OCI-LY1 (cell line): ENCODE measurements at regions not wholly inside any gene's neighbourhood (a gene's known extent, or its start where the extent isn't known, plus 50 kb on each side); places are given as distances from the start of the nearest gene placed in this dataset.

ENCODE experiments used
- H2AFZ ChIP-seq: fragments of 200-600 bp; sonication (generic), shearing (Covaris generic); 2 replicates; pipeline ENCODE4 v1.6.0; 2014; ENCODE audit warnings: antibody characterized with exemption, mild to moderate bottlenecking, low read length
- H3F3A ChIP-seq: fragments of 200-600 bp; sonication (generic), shearing (Covaris generic); 2 replicates; pipeline ENCODE4 v1.6.0; 2014; ENCODE audit warnings: mild to moderate bottlenecking, antibody characterized with exemption, low read length, moderate library complexity; ENCODE audit not compliant: insufficient read depth
- H3K27ac ChIP-seq: fragments of 200-600 bp; sonication (generic); 2 replicates; pipeline ENCODE4 v1.5.1; 2014; ENCODE audit warnings: low read length, mixed run types, mild to moderate bottlenecking, low read depth; ENCODE audit not compliant: poor library complexity, severe bottlenecking
- H3K27me3 ChIP-seq: fragments of 200-600 bp; sonication (generic); 2 replicates; pipeline ENCODE4 v1.6.0; 2014; ENCODE audit warnings: antibody characterized with exemption, mild to moderate bottlenecking, low read length, moderate library complexity; ENCODE audit not compliant: insufficient read depth
- H3K36me3 ChIP-seq: fragments of 200-600 bp; sonication (generic); 2 replicates; pipeline ENCODE4 v1.6.1; 2014; ENCODE audit warnings: mild to moderate bottlenecking, antibody characterized with exemption, low read length, moderate library complexity, mixed read lengths; ENCODE audit not compliant: insufficient read depth
- H3K4me1 ChIP-seq: fragments of 200-600 bp; sonication (generic); 2 replicates; pipeline ENCODE4 v1.5.1; 2014; ENCODE audit warnings: mild to moderate bottlenecking, low read length, moderate library complexity; ENCODE audit not compliant: insufficient read depth, severe bottlenecking
- H3K4me2 ChIP-seq: fragments of 200-600 bp; sonication (generic), shearing (Covaris generic); 2 replicates; pipeline ENCODE4 v1.6.1; 2014; ENCODE audit warnings: low read length
- H3K4me3 ChIP-seq: fragments of 200-600 bp; sonication (generic); 2 replicates; pipeline ENCODE4 v1.5.1; 2014; ENCODE audit warnings: low read length, low read depth, mild to moderate bottlenecking, mixed read lengths; ENCODE audit not compliant: poor library complexity, severe bottlenecking
- H3K79me2 ChIP-seq: fragments of 200-600 bp; shearing (Covaris generic); 2 replicates; pipeline ENCODE4 v1.6.1; 2016; ENCODE audit warnings: mixed run types, low read length, mixed read lengths; ENCODE audit not compliant: insufficient read depth
- H3K9ac ChIP-seq: fragments of 200-600 bp; sonication (generic), shearing (Covaris generic); 2 replicates; pipeline ENCODE4 v1.6.1; 2014; ENCODE audit warnings: mild to moderate bottlenecking, low read length, mixed read lengths
- H3K9me2 ChIP-seq: fragments of 200-600 bp; sonication (generic), shearing (Covaris generic); 2 replicates; pipeline ENCODE4 v1.6.1; 2014; ENCODE audit warnings: low read depth, mild to moderate bottlenecking, low read length, mixed read lengths
- H3K9me3 ChIP-seq: fragments of 200-600 bp; shearing (Covaris generic); 2 replicates; pipeline ENCODE4 v1.6.1; 2014; ENCODE audit warnings: low read length, mixed read lengths
- H4K20me1 ChIP-seq: fragments of 200-600 bp; sonication (generic), shearing (Covaris generic); 2 replicates; pipeline ENCODE4 v1.6.0; 2016; ENCODE audit warnings: mild to moderate bottlenecking, low read length; ENCODE audit not compliant: insufficient read depth
- CTCF ChIP-seq: fragments of 200-600 bp; sonication (generic), shearing (Covaris generic); IDR thresholded peaks from 2 replicates; pipeline ENCODE4 v1.5.1; 2017; ENCODE audit warnings: mild to moderate bottlenecking, antibody characterized with exemption, low read length, moderate library complexity, mixed read lengths
- EZH2 ChIP-seq: fragments of 200-600 bp; sonication (generic), shearing (Covaris generic); IDR thresholded peaks from 2 replicates; pipeline ENCODE4 v1.8.0; 2017; ENCODE audit warnings: borderline replicate concordance, mixed run types, mild to moderate bottlenecking, antibody characterized with exemption, low read length, moderate library complexity, mixed read lengths

DNA sequence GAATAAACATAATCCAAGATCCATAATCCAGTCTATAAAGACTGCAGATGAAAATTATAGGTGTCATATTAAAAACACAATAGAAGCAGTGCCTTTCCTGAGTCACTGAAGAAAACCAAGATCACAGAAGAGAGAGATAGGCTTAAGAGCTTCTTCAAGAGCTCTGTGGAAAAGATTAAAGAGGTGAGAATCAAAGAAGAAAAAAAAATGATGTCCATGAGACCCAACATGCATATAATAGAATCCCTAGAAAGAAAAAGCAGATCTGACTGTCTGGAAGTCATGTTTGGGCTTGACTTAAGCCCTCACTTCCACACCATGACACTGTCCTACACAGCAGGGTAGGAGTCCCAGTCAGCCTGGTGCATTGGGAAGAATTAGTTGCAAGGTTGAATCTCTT lies 205.6 kb upstream of the PROK2 start:
- no peaks in the 10 kb centered on the region for H3K9me3 ChIP-seq
- H2AFZ ChIP-seq: no peak overlapping the region
- no peak overlapping the region for H3K4me2 ChIP-seq
- no peak for TF ChIP-seq CTCF
- TF ChIP-seq EZH2: no peak
- H3K4me3 ChIP-seq: no peak overlapping the region
- no peaks in the 10 kb centered on the region for H4K20me1 ChIP-seq
- no peaks in the 10 kb centered on the region for H3K9me2 ChIP-seq
- H3F3A ChIP-seq: no peaks in the 10 kb centered on the region
- H3K9ac ChIP-seq: no peak overlapping the region
- no peaks in the 10 kb centered on the region for H3K36me3 ChIP-seq
- H3K27ac ChIP-seq: no peak overlapping the region
- no peaks in the 10 kb centered on the region for H3K4me1 ChIP-seq
- H3K27me3 ChIP-seq: no peaks in the 10 kb centered on the region
- no peaks in the 10 kb centered on the region for H3K79me2 ChIP-seq

GRCh38 chr3:71989165-71989564 lies 204.2 kb upstream of the PROK2 start:
- Histone ChIP-seq H3K36me3 (no peaks in the 10 kb centered on the region), H3K4me2 (no peak overlapping the region), H4K20me1 (no peaks in the 10 kb centered on the region), H3K27me3 (no peaks in the 10 kb centered on the region), H3K9ac (no peak overlapping the region), H3K9me3 (no peaks in the 10 kb centered on the region), H3K9me2 (no peaks in the 10 kb centered on the region), H2AFZ (no peak overlapping the region), H3K27ac (no peak overlapping the region), H3K4me3 (no peak overlapping the region), H3K79me2 (no peaks in the 10 kb centered on the region), H3K4me1 (no peaks in the 10 kb centered on the region), H3F3A (no peaks in the 10 kb centered on the region)
- no peak for TF ChIP-seq CTCF
- TF ChIP-seq EZH2: no peak

DNA sequence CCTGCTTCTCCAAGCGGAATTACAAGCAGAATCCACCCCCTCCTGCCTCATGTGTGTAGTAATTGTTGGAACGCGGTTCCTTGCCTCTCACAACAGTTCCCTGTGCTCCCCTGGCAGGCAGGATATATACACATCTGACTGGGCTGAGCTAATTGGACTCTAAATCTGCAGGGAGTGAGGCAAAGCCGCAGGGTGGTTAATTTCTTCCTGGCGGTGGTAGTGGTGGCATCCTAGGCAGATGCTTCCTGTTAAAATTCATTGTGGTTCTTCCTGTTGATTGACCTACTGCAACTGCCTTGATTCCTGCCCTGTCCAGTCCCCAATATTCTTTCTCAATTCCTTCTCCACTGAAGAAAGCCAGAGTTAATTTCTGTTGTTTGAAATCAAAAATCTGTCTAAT lies 202.9 kb upstream of the PROK2 start:
- no peaks in the 10 kb centered on the region for H3K27me3 ChIP-seq
- no peaks in the 10 kb centered on the region for H3F3A ChIP-seq
- H3K79me2 ChIP-seq: no peaks in the 10 kb centered on the region
- H2AFZ ChIP-seq: no peak overlapping the region
- no peaks in the 10 kb centered on the region for H3K36me3 ChIP-seq
- no peaks in the 10 kb centered on the region for H3K9me2 ChIP-seq
- H3K4me2 ChIP-seq: no peak overlapping the region
- H4K20me1 ChIP-seq: no peaks in the 10 kb centered on the region
- H3K9ac ChIP-seq: no peak overlapping the region
- H3K27ac ChIP-seq: no peak overlapping the region
- TF ChIP-seq CTCF: no peak
- TF ChIP-seq EZH2: no peak
- no peaks in the 10 kb centered on the region for H3K4me1 ChIP-seq
- H3K9me3 ChIP-seq: no peaks in the 10 kb centered on the region
- H3K4me3 ChIP-seq: no peak overlapping the region
